DND-41 (cell line): ENCODE measurements at regions not wholly inside any gene's neighbourhood (a gene's known extent, or its start where the extent isn't known, plus 50 kb on each side); places are given as distances from the start of the nearest gene placed in this dataset.
"Not testable (repeated sequence)": the region's sequence is repeated elsewhere in the genome, so short reads cannot be mapped to it uniquely, and the experiment has no call there.

Source experiments
- ATAC-seq: fragments of 200-7000 bp; cut with Tn5 transposase; 3 replicates; pipeline ENCODE4 v1.9.1; 2021; ENCODE audit warnings: low read depth; ENCODE audit not compliant: insufficient read depth
- DNase-seq: peaks from one replicate; pipeline ENCODE4 v3.0.0-alpha.2; 2020
- H2AFZ ChIP-seq: 2 replicates; pipeline ENCODE4 v1.6.0; 2012; ENCODE audit warnings: low read depth, low read length
- H3K27ac ChIP-seq: 2 replicates; pipeline ENCODE4 v1.5.1; 2012; ENCODE audit warnings: low read length, inconsistent platforms
- H3K27me3 ChIP-seq: fragments of 200-600 bp; sonication (generic); 2 replicates; pipeline ENCODE4 v1.6.0; 2012; ENCODE audit warnings: low read length, mild to moderate bottlenecking, inconsistent platforms; ENCODE audit not compliant: insufficient read depth, poor library complexity
- H3K36me3 ChIP-seq: 2 replicates; pipeline ENCODE4 v1.5.1; 2012; ENCODE audit warnings: low read length, inconsistent platforms; ENCODE audit not compliant: insufficient read depth
- H3K4me1 ChIP-seq: 2 replicates; pipeline ENCODE4 v1.5.1; 2012; ENCODE audit warnings: mild to moderate bottlenecking, low read length; ENCODE audit not compliant: insufficient read depth
- H3K4me2 ChIP-seq: 2 replicates; pipeline ENCODE4 v1.6.0; 2012; ENCODE audit warnings: mild to moderate bottlenecking, moderate library complexity, low read length, inconsistent platforms; ENCODE audit not compliant: insufficient read depth
- H3K4me3 ChIP-seq, 2 experiments: fragments of 200-600 bp in 1 of 2; shearing (Covaris generic) in 1 of 2; 2 replicates each; pipeline ENCODE4 v1.5.1; 2012 to 2016; ENCODE audit warnings: inconsistent platforms in 2 of 2, low read length in 2 of 2, mild to moderate bottlenecking in 2 of 2, low read depth in 1 of 2, moderate library complexity in 1 of 2
- H3K79me2 ChIP-seq: 2 replicates; pipeline ENCODE4 v1.6.0; 2012; ENCODE audit warnings: low read length, inconsistent platforms; ENCODE audit not compliant: insufficient read depth
- H3K9ac ChIP-seq: 2 replicates; pipeline ENCODE4 v1.6.0; 2012; ENCODE audit warnings: low read depth, mild to moderate bottlenecking, inconsistent platforms, low read length, moderate library complexity
- H3K9me3 ChIP-seq: 2 replicates; pipeline ENCODE4 v1.5.1; 2012; ENCODE audit warnings: low read length, moderate library complexity, mild to moderate bottlenecking, inconsistent platforms; ENCODE audit not compliant: insufficient read depth, severe bottlenecking
- H4K20me1 ChIP-seq: 2 replicates; pipeline ENCODE4 v1.6.0; 2012; ENCODE audit warnings: low read length; ENCODE audit not compliant: insufficient read depth
- CTCF ChIP-seq: IDR thresholded peaks from 2 replicates; pipeline ENCODE4 v1.5.1; 2012; ENCODE audit warnings: borderline replicate concordance, low read length, moderate library complexity, mild to moderate bottlenecking; ENCODE audit not compliant: poor library complexity, severe bottlenecking; ENCODE audit errors: extremely low read depth
- EZH2 ChIP-seq: IDR thresholded peaks from 3 replicates; pipeline ENCODE4 v1.6.1; 2012; ENCODE audit warnings: borderline replicate concordance, low read depth, mild to moderate bottlenecking, moderate library complexity, low read length, inconsistent platforms; ENCODE audit not compliant: severe bottlenecking

GRCh38 chr7:8365499-8366110 is 67.8 kb upstream of the NXPH1 start:
- Histone ChIP-seq H3K4me2 (no peak overlapping the region), H3K9ac (no peak overlapping the region), H3K36me3 (no peaks in the 10 kb centered on the region), H3K79me2 (no peaks in the 10 kb centered on the region), H3K4me3 (no peak overlapping the region), H3K27me3 (peaks cover 5% of the 10 kb centered on the region), H4K20me1 (no peaks in the 10 kb centered on the region), H3K4me1 (no peaks in the 10 kb centered on the region), H3K9me3 (no peaks in the 10 kb centered on the region), H2AFZ (no peak overlapping the region), H3K27ac (no peak overlapping the region)
- TF ChIP-seq CTCF (peak; percentile 56), EZH2 (no peak)
- DNase-seq (no peak), ATAC-seq (no peak)

- H3K9me3 ChIP-seq, H3K4me3 ChIP-seq, ATAC-seq, H3K4me2 ChIP-seq, H3K9ac ChIP-seq, H3K4me1 ChIP-seq, H3K36me3 ChIP-seq, H3K79me2 ChIP-seq, H2AFZ ChIP-seq, H4K20me1 ChIP-seq, DNase-seq, H3K27me3 ChIP-seq, H3K27ac ChIP-seq: not testable (repeated sequence)
Measured at GRCh38 chr7:8368007-8368406, 65.4 kb upstream of the NXPH1 start.

GRCh38 chr7:8371742-8372141 is 61.7 kb upstream of the NXPH1 start:
- peaks cover 3% of the 10 kb centered on the region for H3K27me3 ChIP-seq
- H3K4me1 ChIP-seq, result no peaks in the 10 kb centered on the region
- TF ChIP-seq CTCF (no peak), EZH2 (no peak)
- no peak overlapping the region for H3K4me2 ChIP-seq
- no peak overlapping the region for H3K4me3 ChIP-seq
- no peaks in the 10 kb centered on the region for H3K79me2 ChIP-seq
- H3K9ac ChIP-seq, result no peak overlapping the region
- H3K9me3 ChIP-seq, result no peaks in the 10 kb centered on the region
- H2AFZ ChIP-seq, result no peak overlapping the region
- ATAC-seq (no peak), DNase-seq (no peak)
- no peaks in the 10 kb centered on the region for H3K36me3 ChIP-seq
- H3K27ac ChIP-seq, result no peak overlapping the region
- H4K20me1 ChIP-seq, result no peaks in the 10 kb centered on the region

GRCh38 chr7:8373851-8374250 is 59.6 kb upstream of the NXPH1 start:
- H3K4me1 ChIP-seq, result no peaks in the 10 kb centered on the region
- H3K27ac ChIP-seq, result no peak overlapping the region
- H3K9ac ChIP-seq, result no peak overlapping the region
- H3K4me3 ChIP-seq, result no peak overlapping the region
- H3K4me2 ChIP-seq, result no peak overlapping the region
- TF ChIP-seq EZH2 (no peak), CTCF (no peak)
- peaks cover 3% of the 10 kb centered on the region for H3K27me3 ChIP-seq
- no peaks in the 10 kb centered on the region for H4K20me1 ChIP-seq
- no peaks in the 10 kb centered on the region for H3K79me2 ChIP-seq
- H3K9me3 ChIP-seq, result no peaks in the 10 kb centered on the region
- H3K36me3 ChIP-seq, result no peaks in the 10 kb centered on the region
- no peak overlapping the region for H2AFZ ChIP-seq
- ATAC-seq (no peak), DNase-seq (no peak)
